SU-DHL-6 (cell line): ENCODE measurements at regions not wholly inside any gene's neighbourhood (a gene's known extent, or its start where the extent isn't known, plus 50 kb on each side); places are given as distances from the start of the nearest gene placed in this dataset.

Source experiments
- H2AFZ ChIP-seq: fragments of 200-600 bp; sonication (generic); 2 replicates; pipeline ENCODE4 v1.6.1; 2014; ENCODE audit warnings: low read depth, mild to moderate bottlenecking, moderate library complexity, mixed read lengths, antibody characterized with exemption, low read length; ENCODE audit not compliant: severe bottlenecking
- H3F3A ChIP-seq: fragments of 200-600 bp; shearing (Covaris generic); 2 replicates; pipeline ENCODE4 v1.6.0; 2016; ENCODE audit warnings: antibody characterized with exemption, mild to moderate bottlenecking; ENCODE audit not compliant: insufficient read depth
- H3K27ac ChIP-seq: fragments of 200-600 bp; sonication (generic); 2 replicates; pipeline ENCODE4 v1.5.1; 2016; ENCODE audit warnings: low read depth, mild to moderate bottlenecking, low read length, moderate library complexity, mixed read lengths
- H3K27me3 ChIP-seq: fragments of 200-600 bp; sonication (generic), shearing (Covaris generic); 2 replicates; pipeline ENCODE4 v1.6.0; 2014; ENCODE audit warnings: mild to moderate bottlenecking, low read length
- H3K36me3 ChIP-seq: fragments of 200-600 bp; sonication (generic); 2 replicates; pipeline ENCODE4 v1.6.1; 2014; ENCODE audit warnings: mild to moderate bottlenecking, low read length, mixed read lengths
- H3K4me2 ChIP-seq: fragments of 300-600, 200-600 bp; shearing (Covaris generic), sonication (generic); 2 replicates; pipeline ENCODE4 v1.6.0; 2014; ENCODE audit warnings: low read length, low read depth, mild to moderate bottlenecking; ENCODE audit not compliant: poor library complexity, severe bottlenecking
- H3K4me3 ChIP-seq: fragments of 200-600 bp; sonication (generic); 2 replicates; pipeline ENCODE4 v1.5.1; 2014; ENCODE audit warnings: antibody characterized with exemption, low read length, mild to moderate bottlenecking, mixed read lengths; ENCODE audit not compliant: insufficient read depth, poor library complexity, severe bottlenecking
- H3K79me2 ChIP-seq: fragments of 200-600 bp; sonication (generic); 2 replicates; pipeline ENCODE4 v1.6.1; 2014; ENCODE audit warnings: mild to moderate bottlenecking, low read length, moderate library complexity; ENCODE audit not compliant: insufficient read depth
- H3K9ac ChIP-seq: fragments of 200-600 bp; sonication (generic); 2 replicates; pipeline ENCODE4 v1.7.0; 2014; ENCODE audit warnings: mild to moderate bottlenecking, low read length
- H3K9me2 ChIP-seq: fragments of 200-600 bp; sonication (generic); replicated peaks from 2 replicates; pipeline ENCODE4 v1.6.1; 2014; ENCODE audit warnings: low read length; ENCODE audit not compliant: insufficient read depth
- H3K9me3 ChIP-seq: fragments of 200-600 bp; sonication (generic); 2 replicates; pipeline ENCODE4 v1.6.1; 2014; ENCODE audit warnings: low read length, mixed read lengths; ENCODE audit not compliant: insufficient read depth
- H4K20me1 ChIP-seq: fragments of 200-600 bp; sonication (generic); 2 replicates; pipeline ENCODE4 v1.6.1; 2014; ENCODE audit warnings: low read depth, mild to moderate bottlenecking, antibody characterized with exemption, low read length, moderate library complexity, mixed read lengths
- EZH2phosphoT487 ChIP-seq: fragments of 200-600 bp; sonication (generic), shearing (Covaris generic); conservative IDR thresholded peaks from 2 replicates; pipeline ENCODE4 v1.6.1; 2018; ENCODE audit warnings: mild to moderate bottlenecking, antibody characterized with exemption, low read length, moderate library complexity, mixed read lengths
- TF ChIP-seq, protein P1 (sequence below): fragments of 200-600 bp; sonication (generic); IDR thresholded peaks from one replicate; pipeline ENCODE4 v1.5.1; 2017; ENCODE audit warnings: antibody characterized with exemption, mild to moderate bottlenecking, low read length, moderate library complexity; ENCODE audit not compliant: insufficient read depth, poor library complexity, severe bottlenecking

DNA sequence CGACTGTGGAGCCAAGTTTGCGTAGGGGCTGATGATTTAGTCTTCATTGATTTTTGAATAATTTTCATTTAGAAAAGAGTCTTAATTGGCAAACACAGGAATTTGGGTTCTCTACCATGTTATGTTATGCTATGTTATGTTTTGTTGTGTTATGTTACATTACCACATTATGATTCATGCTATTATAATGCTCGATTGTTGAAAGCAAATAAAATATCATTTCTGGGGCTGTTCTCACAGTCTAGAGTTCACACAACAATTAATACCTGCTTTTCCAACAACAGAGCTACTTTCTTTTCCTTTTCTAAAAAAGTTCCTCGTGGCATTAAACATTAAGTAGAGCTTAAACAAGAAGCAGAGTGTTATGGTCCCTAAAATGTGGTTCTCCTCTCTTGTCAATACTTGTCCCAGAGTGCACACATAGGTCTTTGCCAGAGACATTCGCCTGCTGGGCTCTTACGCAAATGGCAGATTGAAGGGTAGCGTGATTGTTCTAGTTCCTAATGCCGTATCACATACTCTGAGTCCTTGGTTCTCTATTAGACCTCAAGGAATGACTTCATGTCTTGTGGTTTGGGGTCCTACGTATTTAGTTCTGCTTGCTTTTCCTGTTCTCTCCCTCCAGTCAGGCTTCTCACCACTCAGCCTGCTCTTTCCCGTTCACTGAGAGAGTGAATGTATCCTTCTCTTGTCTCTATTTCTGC lies 370.3 kb downstream of the CD109 start:
- H3K9me2 ChIP-seq = no peaks in the 10 kb centered on the region
- H3K9ac ChIP-seq = no peak overlapping the region
- no peaks in the 10 kb centered on the region for H3K9me3 ChIP-seq
- H2AFZ ChIP-seq = no peak overlapping the region
- H3K79me2 ChIP-seq = no peaks in the 10 kb centered on the region
- TF ChIP-seq, protein P1, sequence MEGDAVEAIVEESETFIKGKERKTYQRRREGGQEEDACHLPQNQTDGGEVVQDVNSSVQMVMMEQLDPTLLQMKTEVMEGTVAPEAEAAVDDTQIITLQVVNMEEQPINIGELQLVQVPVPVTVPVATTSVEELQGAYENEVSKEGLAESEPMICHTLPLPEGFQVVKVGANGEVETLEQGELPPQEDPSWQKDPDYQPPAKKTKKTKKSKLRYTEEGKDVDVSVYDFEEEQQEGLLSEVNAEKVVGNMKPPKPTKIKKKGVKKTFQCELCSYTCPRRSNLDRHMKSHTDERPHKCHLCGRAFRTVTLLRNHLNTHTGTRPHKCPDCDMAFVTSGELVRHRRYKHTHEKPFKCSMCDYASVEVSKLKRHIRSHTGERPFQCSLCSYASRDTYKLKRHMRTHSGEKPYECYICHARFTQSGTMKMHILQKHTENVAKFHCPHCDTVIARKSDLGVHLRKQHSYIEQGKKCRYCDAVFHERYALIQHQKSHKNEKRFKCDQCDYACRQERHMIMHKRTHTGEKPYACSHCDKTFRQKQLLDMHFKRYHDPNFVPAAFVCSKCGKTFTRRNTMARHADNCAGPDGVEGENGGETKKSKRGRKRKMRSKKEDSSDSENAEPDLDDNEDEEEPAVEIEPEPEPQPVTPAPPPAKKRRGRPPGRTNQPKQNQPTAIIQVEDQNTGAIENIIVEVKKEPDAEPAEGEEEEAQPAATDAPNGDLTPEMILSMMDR = no peak
- no peak for TF ChIP-seq EZH2phosphoT487
- no peaks in the 10 kb centered on the region for H3K27me3 ChIP-seq
- no peaks in the 10 kb centered on the region for H4K20me1 ChIP-seq
- H3K4me3 ChIP-seq = no peak overlapping the region
- no peak overlapping the region for H3K27ac ChIP-seq
- H3K4me2 ChIP-seq = no peak overlapping the region
- no peaks in the 10 kb centered on the region for H3K36me3 ChIP-seq
- H3F3A ChIP-seq = no peaks in the 10 kb centered on the region

DNA sequence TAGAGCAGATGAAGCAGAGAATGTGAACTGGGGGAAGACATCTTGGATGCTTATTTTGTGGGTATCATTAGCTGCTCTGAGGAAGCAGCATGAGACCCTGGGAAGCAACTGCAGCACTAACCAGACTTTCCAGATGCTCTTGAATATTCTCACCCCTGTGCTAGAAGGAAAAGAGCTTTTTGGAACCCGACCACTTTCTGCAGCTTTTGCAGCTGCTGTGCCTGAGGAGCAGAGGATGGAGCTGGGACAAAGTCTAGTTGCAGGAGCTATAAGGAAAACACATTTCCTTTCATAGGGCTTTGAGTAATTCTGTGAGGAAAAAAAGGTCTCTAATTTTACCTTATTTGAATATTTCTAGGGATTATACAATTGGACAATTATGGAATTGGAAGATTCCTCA lies 369.7 kb downstream of the CD109 start:
- H3K9me3 ChIP-seq = no peaks in the 10 kb centered on the region
- no peak overlapping the region for H3K4me2 ChIP-seq
- H3F3A ChIP-seq = no peaks in the 10 kb centered on the region
- H2AFZ ChIP-seq = no peak overlapping the region
- H3K4me3 ChIP-seq = no peak overlapping the region
- no peaks in the 10 kb centered on the region for H3K9me2 ChIP-seq
- H3K79me2 ChIP-seq = no peaks in the 10 kb centered on the region
- no peaks in the 10 kb centered on the region for H3K27me3 ChIP-seq
- no peaks in the 10 kb centered on the region for H4K20me1 ChIP-seq
- no peak overlapping the region for H3K27ac ChIP-seq
- TF ChIP-seq, protein P1 = no peak
- TF ChIP-seq EZH2phosphoT487 = no peak
- H3K36me3 ChIP-seq = no peaks in the 10 kb centered on the region
- H3K9ac ChIP-seq = no peak overlapping the region

DNA sequence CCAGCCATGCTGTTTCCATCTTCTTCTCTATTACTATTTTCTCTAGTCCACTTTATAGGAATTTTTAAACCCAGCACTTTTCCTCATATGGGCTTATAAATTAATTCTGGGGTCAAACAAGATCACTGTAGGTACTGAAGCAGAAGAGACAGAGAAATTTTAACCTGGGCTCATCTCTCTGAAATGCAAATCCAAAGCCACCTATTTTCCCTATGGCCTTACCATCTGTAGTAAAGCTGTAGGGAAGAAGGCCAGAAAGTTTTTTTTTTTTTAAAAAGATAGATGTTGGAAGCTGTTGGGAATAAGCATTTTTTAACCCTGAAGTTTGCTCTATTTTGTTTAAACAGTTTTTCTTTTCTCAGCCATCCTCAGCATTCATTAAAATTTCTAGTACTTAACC lies 367.4 kb downstream of the CD109 start:
- H3K9me3 ChIP-seq = no peaks in the 10 kb centered on the region
- H3K9ac ChIP-seq = no peak overlapping the region
- no peaks in the 10 kb centered on the region for H3K79me2 ChIP-seq
- H3F3A ChIP-seq = no peaks in the 10 kb centered on the region
- no peak overlapping the region for H3K4me2 ChIP-seq
- H3K27ac ChIP-seq = no peak overlapping the region
- no peaks in the 10 kb centered on the region for H3K27me3 ChIP-seq
- H3K4me3 ChIP-seq = no peak overlapping the region
- H3K36me3 ChIP-seq = no peaks in the 10 kb centered on the region
- TF ChIP-seq EZH2phosphoT487 = no peak
- TF ChIP-seq, protein P1 = no peak
- H2AFZ ChIP-seq = no peak overlapping the region
- no peaks in the 10 kb centered on the region for H4K20me1 ChIP-seq
- no peaks in the 10 kb centered on the region for H3K9me2 ChIP-seq
